Fibroblast of villous mesenchyme (primary cell): ENCODE measurements at regions not wholly inside any gene's neighbourhood (a gene's known extent, or its start where the extent isn't known, plus 50 kb on each side); places are given as distances from the start of the nearest gene placed in this dataset.

Source experiments
- DNase-seq: peaks from one replicate; pipeline ENCODE4 v3.0.0-alpha.2; 2010; ENCODE audit warnings: low read depth
- H3K4me3 ChIP-seq: 2 replicates; pipeline ENCODE4 v1.5.1; 2011; ENCODE audit warnings: low read depth, mild to moderate bottlenecking, low read length
- CTCF ChIP-seq: IDR thresholded peaks from 2 replicates; pipeline ENCODE4 v1.5.1; 2012; ENCODE audit warnings: low read depth, mild to moderate bottlenecking, low read length; ENCODE audit not compliant: insufficient read depth

- no peak for TF ChIP-seq CTCF
- DNase-seq = peak; percentile 33
- H3K4me3 ChIP-seq = no peak overlapping the region
These were observed 208.8 kb downstream of the SH2D1A start for GRCh38 chrX:124555036-124555595.

- DNase-seq = no peak
- no peak overlapping the region for H3K4me3 ChIP-seq
- no peak for TF ChIP-seq CTCF
These were observed 211.6 kb downstream of the SH2D1A start for GRCh38 chrX:124557976-124558375.

GRCh38 chrX:124573468-124573867 is 227.1 kb downstream of the SH2D1A start:
- H3K4me3 ChIP-seq = no peak overlapping the region
- no peak for TF ChIP-seq CTCF
- DNase-seq = peak; percentile 3

GRCh38 chrX:124592744-124593143 is 246.4 kb downstream of the SH2D1A start:
- no peak overlapping the region for H3K4me3 ChIP-seq
- TF ChIP-seq CTCF = no peak
- DNase-seq = no peak

GRCh38 chrX:124594017-124594651 is 247.8 kb downstream of the SH2D1A start:
- no peak for TF ChIP-seq CTCF
- no peak overlapping the region for H3K4me3 ChIP-seq
- DNase-seq = no peak

- DNase-seq = no peak
- no peak for TF ChIP-seq CTCF
- no peak overlapping the region for H3K4me3 ChIP-seq
These were observed 259.1 kb downstream of the SH2D1A start for GRCh38 chrX:124605511-124605910.

- no peak for DNase-seq
- no peak overlapping the region for H3K4me3 ChIP-seq
- TF ChIP-seq CTCF = no peak
These were observed 260.4 kb downstream of the SH2D1A start for GRCh38 chrX:124606724-124607123.
